ENCODE measurements at regions not wholly inside any gene's neighbourhood (a gene's known extent, or its start where the extent isn't known, plus 50 kb on each side); places are given as distances from the start of the nearest gene placed in this dataset.
"Not testable (repeated sequence)": the region's sequence is repeated elsewhere in the genome, so short reads cannot be mapped to it uniquely, and the experiment has no call there.

DNA sequence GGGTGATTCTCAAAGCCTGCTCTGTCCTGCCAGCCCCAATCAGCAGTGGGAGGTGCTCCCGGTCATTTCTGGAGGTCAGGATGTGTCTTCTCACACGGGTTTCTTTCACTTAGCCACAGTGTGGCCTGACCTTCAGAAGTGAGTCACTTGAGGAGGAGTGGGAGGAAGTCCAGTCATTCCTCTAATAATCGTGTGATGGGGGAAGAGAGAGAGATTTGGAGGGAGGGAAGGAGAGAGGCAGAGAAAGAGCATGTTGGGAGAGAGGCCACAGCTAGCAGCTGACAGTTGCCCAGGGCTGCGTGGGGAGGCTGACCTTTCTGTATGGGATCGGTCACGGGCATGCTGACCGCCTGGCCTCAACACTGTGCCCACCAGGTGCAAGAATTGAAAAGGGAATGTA is 139.9 kb downstream of the NPIPB11 start:
- TF ChIP-seq POLR2A, CTCF (IDR thresholded peaks at IDR 0.05): not testable (repeated sequence)

Measured in uterus (tissue), 2 donors.